HL-60 (cell line): ENCODE measurements at regions not wholly inside any gene's neighbourhood (a gene's known extent, or its start where the extent isn't known, plus 50 kb on each side); places are given as distances from the start of the nearest gene placed in this dataset.

Experiments used
- CTCF ChIP-seq: IDR thresholded peaks from one replicate; pipeline ENCODE4 v1.5.1; 2011; ENCODE audit warnings: low read length, control low read depth, inconsistent platforms; ENCODE audit not compliant: insufficient read depth
- GABPA ChIP-seq: IDR thresholded peaks from 2 replicates; pipeline ENCODE4 v1.6.1; 2012; ENCODE audit warnings: low read depth
- POLR2AphosphoS5 ChIP-seq: IDR thresholded peaks from 2 replicates; pipeline ENCODE4 v1.6.1; 2012; ENCODE audit warnings: low read depth
- SPI1 ChIP-seq: IDR thresholded peaks from 2 replicates; pipeline ENCODE4 v1.6.1; 2012; ENCODE audit warnings: low read depth, mild to moderate bottlenecking, borderline replicate concordance
- TF ChIP-seq, protein P1 (sequence below): IDR thresholded peaks from 2 replicates; pipeline ENCODE4 v1.6.1; 2012; ENCODE audit warnings: low read depth; ENCODE audit not compliant: insufficient replicate concordance

DNA sequence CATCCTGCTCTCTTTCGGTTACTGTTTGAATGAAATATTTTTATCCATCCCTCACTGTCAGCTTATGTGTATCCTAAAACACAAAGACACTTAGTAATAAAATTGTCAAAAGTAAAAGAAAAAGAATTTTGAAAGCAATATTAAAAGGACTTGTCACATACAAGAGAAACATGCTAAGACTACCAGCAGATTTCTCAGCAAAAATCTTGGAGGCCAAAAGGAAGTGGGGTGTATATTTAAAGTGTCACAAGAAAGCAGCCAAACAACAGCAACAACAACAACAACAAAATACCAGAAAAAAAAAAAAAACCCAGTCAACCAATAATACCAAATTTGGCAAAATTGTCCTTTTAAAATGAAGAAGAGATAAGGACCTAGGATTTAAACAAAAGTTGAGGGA, 678.7 kb upstream of the TYRP1 start:
- TF ChIP-seq POLR2AphosphoS5 (no peak), CTCF (no peak), SPI1 (no peak), GABPA (no peak)
- TF ChIP-seq, protein P1, sequence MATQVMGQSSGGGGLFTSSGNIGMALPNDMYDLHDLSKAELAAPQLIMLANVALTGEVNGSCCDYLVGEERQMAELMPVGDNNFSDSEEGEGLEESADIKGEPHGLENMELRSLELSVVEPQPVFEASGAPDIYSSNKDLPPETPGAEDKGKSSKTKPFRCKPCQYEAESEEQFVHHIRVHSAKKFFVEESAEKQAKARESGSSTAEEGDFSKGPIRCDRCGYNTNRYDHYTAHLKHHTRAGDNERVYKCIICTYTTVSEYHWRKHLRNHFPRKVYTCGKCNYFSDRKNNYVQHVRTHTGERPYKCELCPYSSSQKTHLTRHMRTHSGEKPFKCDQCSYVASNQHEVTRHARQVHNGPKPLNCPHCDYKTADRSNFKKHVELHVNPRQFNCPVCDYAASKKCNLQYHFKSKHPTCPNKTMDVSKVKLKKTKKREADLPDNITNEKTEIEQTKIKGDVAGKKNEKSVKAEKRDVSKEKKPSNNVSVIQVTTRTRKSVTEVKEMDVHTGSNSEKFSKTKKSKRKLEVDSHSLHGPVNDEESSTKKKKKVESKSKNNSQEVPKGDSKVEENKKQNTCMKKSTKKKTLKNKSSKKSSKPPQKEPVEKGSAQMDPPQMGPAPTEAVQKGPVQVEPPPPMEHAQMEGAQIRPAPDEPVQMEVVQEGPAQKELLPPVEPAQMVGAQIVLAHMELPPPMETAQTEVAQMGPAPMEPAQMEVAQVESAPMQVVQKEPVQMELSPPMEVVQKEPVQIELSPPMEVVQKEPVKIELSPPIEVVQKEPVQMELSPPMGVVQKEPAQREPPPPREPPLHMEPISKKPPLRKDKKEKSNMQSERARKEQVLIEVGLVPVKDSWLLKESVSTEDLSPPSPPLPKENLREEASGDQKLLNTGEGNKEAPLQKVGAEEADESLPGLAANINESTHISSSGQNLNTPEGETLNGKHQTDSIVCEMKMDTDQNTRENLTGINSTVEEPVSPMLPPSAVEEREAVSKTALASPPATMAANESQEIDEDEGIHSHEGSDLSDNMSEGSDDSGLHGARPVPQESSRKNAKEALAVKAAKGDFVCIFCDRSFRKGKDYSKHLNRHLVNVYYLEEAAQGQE = no peak
